Neural cell (in vitro differentiated cells): ENCODE measurements at regions not wholly inside any gene's neighbourhood (a gene's known extent, or its start where the extent isn't known, plus 50 kb on each side); places are given as distances from the start of the nearest gene placed in this dataset.

Experiments
- EP300 ChIP-seq: fragments of 450-650 bp; conservative IDR thresholded peaks from 2 replicates; pipeline ENCODE4 v1.6.1; 2014; ENCODE audit warnings: antibody characterized with exemption, mild to moderate bottlenecking, moderate library complexity; ENCODE audit not compliant: poor library complexity, severe bottlenecking
- EZH2 ChIP-seq: fragments of 200-600, 300-800 bp; shearing (Covaris generic), sonication (generic); IDR thresholded peaks from 2 replicates; pipeline ENCODE4 v1.6.1; 2014; ENCODE audit warnings: antibody characterized with exemption, low read length, borderline replicate concordance, mild to moderate bottlenecking; ENCODE audit not compliant: insufficient read depth, poor library complexity, severe bottlenecking
- RAD21 ChIP-seq: fragments of 450-650 bp; conservative IDR thresholded peaks from 2 replicates; pipeline ENCODE4 v1.6.1; 2014; ENCODE audit warnings: antibody characterized with exemption, mild to moderate bottlenecking, moderate library complexity
- TAF1 ChIP-seq: IDR thresholded peaks from 2 replicates; pipeline ENCODE4 v1.6.1; 2012; ENCODE audit warnings: low read depth
- TF ChIP-seq, protein P1 (sequence below): fragments of 450-650 bp; IDR thresholded peaks from 2 replicates; pipeline ENCODE4 v1.5.1; 2014; ENCODE audit warnings: antibody characterized with exemption, mild to moderate bottlenecking, moderate library complexity; ENCODE audit not compliant: poor library complexity, severe bottlenecking

- TF ChIP-seq, protein P1, sequence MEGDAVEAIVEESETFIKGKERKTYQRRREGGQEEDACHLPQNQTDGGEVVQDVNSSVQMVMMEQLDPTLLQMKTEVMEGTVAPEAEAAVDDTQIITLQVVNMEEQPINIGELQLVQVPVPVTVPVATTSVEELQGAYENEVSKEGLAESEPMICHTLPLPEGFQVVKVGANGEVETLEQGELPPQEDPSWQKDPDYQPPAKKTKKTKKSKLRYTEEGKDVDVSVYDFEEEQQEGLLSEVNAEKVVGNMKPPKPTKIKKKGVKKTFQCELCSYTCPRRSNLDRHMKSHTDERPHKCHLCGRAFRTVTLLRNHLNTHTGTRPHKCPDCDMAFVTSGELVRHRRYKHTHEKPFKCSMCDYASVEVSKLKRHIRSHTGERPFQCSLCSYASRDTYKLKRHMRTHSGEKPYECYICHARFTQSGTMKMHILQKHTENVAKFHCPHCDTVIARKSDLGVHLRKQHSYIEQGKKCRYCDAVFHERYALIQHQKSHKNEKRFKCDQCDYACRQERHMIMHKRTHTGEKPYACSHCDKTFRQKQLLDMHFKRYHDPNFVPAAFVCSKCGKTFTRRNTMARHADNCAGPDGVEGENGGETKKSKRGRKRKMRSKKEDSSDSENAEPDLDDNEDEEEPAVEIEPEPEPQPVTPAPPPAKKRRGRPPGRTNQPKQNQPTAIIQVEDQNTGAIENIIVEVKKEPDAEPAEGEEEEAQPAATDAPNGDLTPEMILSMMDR, result no peak
- TF ChIP-seq EP300 (no peak), EZH2 (no peak), RAD21 (no peak), TAF1 (no peak)
These were observed 180.5 kb upstream of the ZBED5 start for GRCh38 chr11:11038352-11038751.
